ENCODE measurements at regions not wholly inside any gene's neighbourhood (a gene's known extent, or its start where the extent isn't known, plus 50 kb on each side); places are given as distances from the start of the nearest gene placed in this dataset.
"Not testable (repeated sequence)": the region's sequence is repeated elsewhere in the genome, so short reads cannot be mapped to it uniquely, and the experiment has no call there.

GRCh38 chr9:82883974-82884373 lies 179.0 kb downstream of the RASEF start:
- TF ChIP-seq POLR2A (IDR thresholded peaks at IDR 0.05) = not testable (repeated sequence)
- TF ChIP-seq, protein P1, sequence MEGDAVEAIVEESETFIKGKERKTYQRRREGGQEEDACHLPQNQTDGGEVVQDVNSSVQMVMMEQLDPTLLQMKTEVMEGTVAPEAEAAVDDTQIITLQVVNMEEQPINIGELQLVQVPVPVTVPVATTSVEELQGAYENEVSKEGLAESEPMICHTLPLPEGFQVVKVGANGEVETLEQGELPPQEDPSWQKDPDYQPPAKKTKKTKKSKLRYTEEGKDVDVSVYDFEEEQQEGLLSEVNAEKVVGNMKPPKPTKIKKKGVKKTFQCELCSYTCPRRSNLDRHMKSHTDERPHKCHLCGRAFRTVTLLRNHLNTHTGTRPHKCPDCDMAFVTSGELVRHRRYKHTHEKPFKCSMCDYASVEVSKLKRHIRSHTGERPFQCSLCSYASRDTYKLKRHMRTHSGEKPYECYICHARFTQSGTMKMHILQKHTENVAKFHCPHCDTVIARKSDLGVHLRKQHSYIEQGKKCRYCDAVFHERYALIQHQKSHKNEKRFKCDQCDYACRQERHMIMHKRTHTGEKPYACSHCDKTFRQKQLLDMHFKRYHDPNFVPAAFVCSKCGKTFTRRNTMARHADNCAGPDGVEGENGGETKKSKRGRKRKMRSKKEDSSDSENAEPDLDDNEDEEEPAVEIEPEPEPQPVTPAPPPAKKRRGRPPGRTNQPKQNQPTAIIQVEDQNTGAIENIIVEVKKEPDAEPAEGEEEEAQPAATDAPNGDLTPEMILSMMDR (IDR thresholded peaks at IDR 0.05) = not testable (repeated sequence)

All from testis (tissue), 2 donors.